ENCODE measurements at regions not wholly inside any gene's neighbourhood (a gene's known extent, or its start where the extent isn't known, plus 50 kb on each side); places are given as distances from the start of the nearest gene placed in this dataset.

DNA sequence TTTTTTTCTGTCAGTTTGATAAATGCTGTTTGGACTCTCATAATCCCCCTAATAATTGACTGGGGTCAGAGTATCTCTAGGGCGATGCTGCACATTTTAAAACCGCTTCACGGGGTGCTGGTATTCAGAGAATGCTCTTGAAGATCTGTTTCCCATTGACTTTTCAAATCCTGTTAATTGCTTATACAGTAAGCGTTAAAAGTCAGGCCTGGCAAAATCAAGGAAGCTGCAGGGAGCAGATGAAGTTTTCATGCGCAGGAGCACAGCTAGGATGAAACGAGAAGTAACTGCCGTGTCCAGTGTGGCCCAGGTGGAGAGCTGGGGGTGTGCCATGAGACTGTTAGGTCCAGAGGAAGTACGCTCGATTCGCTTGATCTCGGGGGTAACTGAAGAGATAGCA lies 312.9 kb downstream of the TRIML1 start:
- no peak for DNase-seq
- no peaks in the 10 kb centered on the region for H3K36me3 ChIP-seq (ENCODE audit: control insufficient read depth in 2 of 3, insufficient read depth in 3 of 3, low read length in 3 of 3)
- no peak overlapping the region for H3K9ac ChIP-seq (ENCODE audit: low read length in 3 of 3)
- intact Hi-C loops (cut with DNase I) = no loop called here
- H3K27ac ChIP-seq (ENCODE audit: low read depth in 2 of 2, low read length in 2 of 2) = no peak overlapping the region
- no peaks in the 10 kb centered on the region for H3K27me3 ChIP-seq (ENCODE audit: control insufficient read depth, insufficient read depth, low read length)
- no peaks in the 10 kb centered on the region for H3K9me3 ChIP-seq (ENCODE audit: control insufficient read depth in 2 of 3, insufficient read depth in 1 of 3, low read length in 3 of 3)
- no peak overlapping the region for H3K4me3 ChIP-seq (ENCODE audit: low read length in 3 of 3)
- FAIRE-seq = no peak
- no peaks in the 10 kb centered on the region for H3K4me1 ChIP-seq (ENCODE audit: control insufficient read depth in 2 of 3, insufficient read depth in 2 of 3, low read depth in 1 of 3, low read length in 3 of 3)
- TF ChIP-seq, protein P1, sequence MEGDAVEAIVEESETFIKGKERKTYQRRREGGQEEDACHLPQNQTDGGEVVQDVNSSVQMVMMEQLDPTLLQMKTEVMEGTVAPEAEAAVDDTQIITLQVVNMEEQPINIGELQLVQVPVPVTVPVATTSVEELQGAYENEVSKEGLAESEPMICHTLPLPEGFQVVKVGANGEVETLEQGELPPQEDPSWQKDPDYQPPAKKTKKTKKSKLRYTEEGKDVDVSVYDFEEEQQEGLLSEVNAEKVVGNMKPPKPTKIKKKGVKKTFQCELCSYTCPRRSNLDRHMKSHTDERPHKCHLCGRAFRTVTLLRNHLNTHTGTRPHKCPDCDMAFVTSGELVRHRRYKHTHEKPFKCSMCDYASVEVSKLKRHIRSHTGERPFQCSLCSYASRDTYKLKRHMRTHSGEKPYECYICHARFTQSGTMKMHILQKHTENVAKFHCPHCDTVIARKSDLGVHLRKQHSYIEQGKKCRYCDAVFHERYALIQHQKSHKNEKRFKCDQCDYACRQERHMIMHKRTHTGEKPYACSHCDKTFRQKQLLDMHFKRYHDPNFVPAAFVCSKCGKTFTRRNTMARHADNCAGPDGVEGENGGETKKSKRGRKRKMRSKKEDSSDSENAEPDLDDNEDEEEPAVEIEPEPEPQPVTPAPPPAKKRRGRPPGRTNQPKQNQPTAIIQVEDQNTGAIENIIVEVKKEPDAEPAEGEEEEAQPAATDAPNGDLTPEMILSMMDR (IDR thresholded peaks at IDR 0.05; ENCODE audit: borderline replicate concordance, extremely low read depth, insufficient read depth) = no peak

DNA sequence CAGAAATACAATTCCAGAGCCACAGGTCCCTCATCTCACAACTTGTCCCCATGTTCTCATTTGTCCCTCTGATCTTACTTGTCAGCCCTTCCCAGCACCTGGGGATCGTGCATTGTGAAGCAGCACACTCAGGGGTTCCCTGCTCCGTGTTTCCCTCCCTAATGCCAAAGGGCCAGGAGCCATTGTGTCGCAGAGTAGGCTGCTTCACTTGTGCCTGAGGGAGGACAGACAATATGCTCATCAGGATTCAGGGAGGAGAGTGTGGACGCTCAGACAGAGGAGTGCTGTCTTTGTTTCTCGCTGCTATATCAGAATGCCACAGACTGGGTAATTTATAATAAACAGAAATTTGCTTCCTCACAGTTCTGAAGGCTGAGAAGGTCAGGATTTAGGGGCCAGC lies 315.3 kb downstream of the TRIML1 start:
- intact Hi-C loops (cut with DNase I) = no loop called here

DNA sequence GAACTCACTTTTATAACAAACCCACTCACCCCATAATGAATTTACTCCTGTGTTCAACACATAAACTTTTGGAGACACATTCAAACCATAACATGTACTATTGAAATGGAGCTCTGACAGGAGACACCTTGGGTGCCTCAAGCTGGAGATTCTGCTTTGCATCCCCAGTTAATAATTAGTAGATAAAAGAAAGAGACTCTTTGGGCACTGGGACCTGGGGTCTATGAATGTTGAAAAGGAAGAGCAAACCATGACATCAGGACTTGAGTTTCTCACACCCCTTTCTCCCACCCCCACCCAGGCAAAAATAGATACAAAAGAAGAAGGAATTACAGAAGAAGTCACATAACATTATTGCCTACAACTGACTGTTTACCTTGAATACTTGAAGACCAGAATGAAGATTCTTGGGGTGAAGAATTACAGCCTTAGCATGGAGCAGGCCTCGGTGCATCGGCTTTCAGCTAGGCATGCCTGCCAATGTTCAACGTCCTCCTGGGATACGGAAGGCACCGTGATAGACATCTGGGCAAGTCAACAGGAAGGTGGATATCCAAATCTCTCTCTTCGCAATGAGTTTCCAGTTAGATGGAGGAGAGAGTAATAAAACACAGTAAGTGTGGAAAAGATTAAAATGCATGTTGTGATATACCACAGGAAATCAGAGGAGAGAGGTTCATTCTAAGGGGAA lies 316.0 kb downstream of the TRIML1 start:
- TF ChIP-seq, protein P1 (IDR thresholded peaks at IDR 0.05; ENCODE audit: borderline replicate concordance, extremely low read depth, insufficient read depth) = no peak

More for the DNA sequence above, 315.3 kb downstream of the TRIML1 start:
- H3K9ac ChIP-seq (ENCODE audit: low read length in 3 of 3) = no peak overlapping the region
- no peak for FAIRE-seq
- TF ChIP-seq, protein P1 (IDR thresholded peaks at IDR 0.05; ENCODE audit: borderline replicate concordance, extremely low read depth, insufficient read depth) = no peak
- H3K36me3 ChIP-seq (ENCODE audit: control insufficient read depth in 2 of 3, insufficient read depth in 3 of 3, low read length in 3 of 3) = no peaks in the 10 kb centered on the region
- H3K9me3 ChIP-seq (ENCODE audit: control insufficient read depth in 2 of 3, insufficient read depth in 1 of 3, low read length in 3 of 3) = no peaks in the 10 kb centered on the region
- H3K27ac ChIP-seq (ENCODE audit: low read depth in 2 of 2, low read length in 2 of 2) = no peak overlapping the region
- H3K27me3 ChIP-seq (ENCODE audit: control insufficient read depth, insufficient read depth, low read length) = no peaks in the 10 kb centered on the region
- no peak for DNase-seq
- H3K4me1 ChIP-seq (ENCODE audit: control insufficient read depth in 2 of 3, insufficient read depth in 2 of 3, low read depth in 1 of 3, low read length in 3 of 3) = no peaks in the 10 kb centered on the region
- peak overlapping the region in 1 of 3 donors; percentile 59 for H3K4me3 ChIP-seq (ENCODE audit: low read length in 3 of 3)

DNA sequence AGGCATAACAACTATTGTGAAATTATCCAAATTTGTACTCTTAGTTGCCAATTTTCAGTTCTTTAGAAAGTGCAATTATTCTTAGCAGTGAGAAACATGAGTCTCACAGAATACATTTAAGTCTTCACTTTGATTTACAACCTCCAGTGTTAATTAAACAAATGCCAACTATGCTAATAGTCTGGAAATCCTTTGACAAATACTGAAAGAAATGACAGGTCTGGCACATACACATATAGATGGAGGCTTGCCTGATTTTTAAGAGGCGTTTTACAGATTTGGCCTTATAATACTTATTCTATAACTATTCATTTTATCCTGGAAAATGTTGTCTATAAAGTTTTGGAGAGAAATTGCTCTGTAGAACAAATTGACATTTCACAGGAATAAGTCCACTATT lies 320.1 kb downstream of the TRIML1 start:
- intact Hi-C loops (cut with DNase I) = no loop called here
- Histone ChIP-seq H3K36me3 (ENCODE audit: control insufficient read depth in 2 of 3, insufficient read depth in 3 of 3, low read length in 3 of 3) (no peaks in the 10 kb centered on the region), H3K4me3 (ENCODE audit: low read length in 3 of 3) (no peak overlapping the region), H3K4me1 (ENCODE audit: control insufficient read depth in 2 of 3, insufficient read depth in 2 of 3, low read depth in 1 of 3, low read length in 3 of 3) (no peaks in the 10 kb centered on the region), H3K27me3 (ENCODE audit: control insufficient read depth, insufficient read depth, low read length) (no peaks in the 10 kb centered on the region), H3K27ac (ENCODE audit: low read depth in 2 of 2, low read length in 2 of 2) (no peak overlapping the region), H3K9me3 (ENCODE audit: control insufficient read depth in 2 of 3, insufficient read depth in 1 of 3, low read length in 3 of 3) (no peaks in the 10 kb centered on the region), H3K9ac (ENCODE audit: low read length in 3 of 3) (no peak overlapping the region)
- TF ChIP-seq, protein P1 (IDR thresholded peaks at IDR 0.05; ENCODE audit: borderline replicate concordance, extremely low read depth, insufficient read depth) = no peak
- DNase-seq (no peak), FAIRE-seq (no peak)

More for the DNA sequence above, 316.0 kb downstream of the TRIML1 start:
- no peak overlapping the region for H3K9ac ChIP-seq (ENCODE audit: low read length in 3 of 3)
- no peaks in the 10 kb centered on the region for H3K9me3 ChIP-seq (ENCODE audit: control insufficient read depth in 2 of 3, insufficient read depth in 1 of 3, low read length in 3 of 3)
- no peaks in the 10 kb centered on the region for H3K4me1 ChIP-seq (ENCODE audit: control insufficient read depth in 2 of 3, insufficient read depth in 2 of 3, low read depth in 1 of 3, low read length in 3 of 3)
- intact Hi-C loops (cut with DNase I) = no loop called here
- H3K27me3 ChIP-seq (ENCODE audit: control insufficient read depth, insufficient read depth, low read length) = no peaks in the 10 kb centered on the region
- peak overlapping the region in 2 of 3 donors; percentile 46 to 59 for H3K4me3 ChIP-seq (ENCODE audit: low read length in 3 of 3)
- no peaks in the 10 kb centered on the region for H3K36me3 ChIP-seq (ENCODE audit: control insufficient read depth in 2 of 3, insufficient read depth in 3 of 3, low read length in 3 of 3)
- DNase-seq (no peak), FAIRE-seq (no peak)
- H3K27ac ChIP-seq (ENCODE audit: low read depth in 2 of 2, low read length in 2 of 2) = no peak overlapping the region
